ENCODE measurements at regions not wholly inside any gene's neighbourhood (a gene's known extent, or its start where the extent isn't known, plus 50 kb on each side); places are given as distances from the start of the nearest gene placed in this dataset.

GRCh38 chr6:101279410-101279809, 114.1 kb upstream of the GRIK2 start:
- H3K4me3 ChIP-seq (replicated peaks in 1 of 2; ENCODE audit: low read depth in 1 of 2, low read length in 2 of 2) = no peak overlapping the region
- ChIA-PET RAD21 (ENCODE audit: low non-redundant PET in 1 of 2, low total read pairs in 2 of 2, uncharacterized antibody in 2 of 2, unreplicated experiment in 2 of 2) (no interaction called here), CTCF (no interaction called here), POLR2A (no interaction called here)
- H3K9ac ChIP-seq (ENCODE audit: low read length) = no peak overlapping the region
- no peaks in the 10 kb centered on the region for H3K27me3 ChIP-seq (ENCODE audit: insufficient read depth, low read length)
- H3K4me2 ChIP-seq (ENCODE audit: low read length) = no peak overlapping the region
- BruUV-seq (replicated peaks) = no TSS peak
- peaks cover 0 to 11% of the 10 kb centered on the region in 2 experiments; a peak in 3 of 4 replicates for H3K4me1 ChIP-seq (ENCODE audit: control insufficient read depth in 1 of 2, insufficient read depth in 2 of 2, low read length in 2 of 2)
- no peaks in the 10 kb centered on the region for H3K9me2 ChIP-seq (ENCODE audit: insufficient read depth)
- H3K36me3 ChIP-seq (ENCODE audit: control insufficient read depth in 1 of 2, insufficient read depth in 2 of 2, low read length in 2 of 2) = no peaks in the 10 kb centered on the region
- H2AFZ ChIP-seq (ENCODE audit: low read depth, low read length, poor library complexity, severe bottlenecking) = no peak overlapping the region
- H3K9me3 ChIP-seq (ENCODE audit: control insufficient read depth in 1 of 2, insufficient read depth in 1 of 2, low read depth in 1 of 2, low read length in 2 of 2) = no peaks in the 10 kb centered on the region
- DNase-seq (ENCODE audit: low read depth, low spot score) = no peak
- ATAC-seq = no peak
- no peaks in the 10 kb centered on the region for H3K79me2 ChIP-seq (ENCODE audit: insufficient read depth, low read length)
- TF ChIP-seq POLR2A (IDR thresholded peaks at IDR 0.05; ENCODE audit: borderline replicate concordance, extremely low read depth, insufficient read depth, insufficient read length) (no peak), SP1 (IDR thresholded peaks at IDR 0.05; ENCODE audit: low read depth) (no peak), REST (IDR thresholded peaks at IDR 0.05; ENCODE audit: low read depth) (no peak), ZBTB33 (IDR thresholded peaks at IDR 0.05; ENCODE audit: extremely low read depth, insufficient replicate concordance, low read length) (no peak), SIN3A (IDR thresholded peaks at IDR 0.05; ENCODE audit: low read depth) (no peak), YY1 (IDR thresholded peaks at IDR 0.05; ENCODE audit: extremely low read depth, insufficient replicate concordance, low read depth, low read length) (no peak), ATF3 (IDR thresholded peaks at IDR 0.05) (no peak), CBX3 (IDR thresholded peaks at IDR 0.05; ENCODE audit: low read depth) (no peak), POLR2AphosphoS5 (IDR thresholded peaks at IDR 0.05; ENCODE audit: low read depth, low read length) (no peak), ELF1 (IDR thresholded peaks at IDR 0.05; ENCODE audit: borderline replicate concordance, low read depth) (no peak), MAX (IDR thresholded peaks at IDR 0.05) (no peak), FOSL1 (IDR thresholded peaks at IDR 0.05; ENCODE audit: low read depth) (no peak), EZH2phosphoT487 (IDR thresholded peaks at IDR 0.05; ENCODE audit: borderline replicate concordance) (no peak), TCF7L2 (IDR thresholded peaks at IDR 0.05; ENCODE audit: borderline replicate concordance, extremely low read depth, insufficient read depth, insufficient read length) (no peak), ZFX (IDR thresholded peaks at IDR 0.05) (no peak), CTCF (IDR thresholded peaks at IDR 0.05 in 2 of 3, conservative IDR thresholded peaks at IDR 0.05 in 1 of 3; ENCODE audit: borderline replicate concordance in 1 of 3, insufficient read depth in 1 of 3, low read depth in 2 of 3, low read length in 2 of 3) (no peak)
- H4K20me1 ChIP-seq (ENCODE audit: insufficient read depth) = no peaks in the 10 kb centered on the region
- H3K27ac ChIP-seq (ENCODE audit: low read depth, low read length) = no peak overlapping the region
- intact Hi-C loops (cut with micrococcal nuclease) = no loop called here

Measured in HCT116 (cell line).